Common myeloid progenitor, CD34-positive (primary cell): ENCODE measurements at regions not wholly inside any gene's neighbourhood (a gene's known extent, or its start where the extent isn't known, plus 50 kb on each side); places are given as distances from the start of the nearest gene placed in this dataset.
"Not testable (repeated sequence)": the region's sequence is repeated elsewhere in the genome, so short reads cannot be mapped to it uniquely, and the experiment has no call there.

ENCODE experiments used
- CTCF ChIA-PET: fragments of 350-600 bp; sonication (Branson Sonifier 250); formaldehyde crosslinking; loops from one replicate; lab custom pipeline; 2021; ENCODE audit warnings: antibody characterized with exemption; lab: Charles Lee
- POLR2A ChIA-PET: fragments of 350-600 bp; sonication (Branson Sonifier 250); formaldehyde crosslinking; loops from one replicate; lab custom pipeline; 2021; ENCODE audit warnings: antibody characterized with exemption; lab: Charles Lee
- DNase-seq, 3 donors: peaks; one replicate each; pipeline versions ENCODE4 v3.0.0 to v3.0.0-alpha.2; 2013
- H3K27ac ChIP-seq, 2 experiments: 1 replicate in 1 of 2; 2 replicates in 1 of 2; pipeline ENCODE4 v1.7.0; 2013; ENCODE audit warnings: inconsistent platforms in 2 of 2, low read length in 2 of 2, mild to moderate bottlenecking in 2 of 2, low read depth in 1 of 2, moderate library complexity in 1 of 2; ENCODE audit not compliant: severe bottlenecking in 2 of 2, insufficient read depth in 1 of 2, poor library complexity in 1 of 2
- H3K27me3 ChIP-seq, 5 experiments: replicated peaks in 2 of 5; 1 replicate in 3 of 5; 2 replicates in 2 of 5; pipeline versions ENCODE4 v1.6.1 to v1.7.0; 2013; ENCODE audit warnings: low read length in 4 of 5, mild to moderate bottlenecking in 2 of 5, moderate library complexity in 2 of 5, inconsistent platforms in 1 of 5; ENCODE audit not compliant: insufficient read depth in 5 of 5, control insufficient read depth in 4 of 5
- H3K36me3 ChIP-seq, 4 experiments: 1 replicate in 2 of 4; 2 replicates in 2 of 4; pipeline versions ENCODE4 v1.6.1 to v1.7.0; 2013; ENCODE audit warnings: low read length in 3 of 4, control low read depth in 1 of 4, mild to moderate bottlenecking in 1 of 4; ENCODE audit not compliant: control insufficient read depth in 4 of 4, insufficient read depth in 4 of 4
- H3K4me1 ChIP-seq, 4 experiments: 1 replicate in 3 of 4; 2 replicates in 1 of 4; pipeline versions ENCODE4 v1.6.1 to v1.7.1; 2013; ENCODE audit warnings: low read length in 3 of 4, mild to moderate bottlenecking in 3 of 4, control low read depth in 1 of 4, inconsistent platforms in 1 of 4, moderate library complexity in 1 of 4; ENCODE audit not compliant: control insufficient read depth in 4 of 4, insufficient read depth in 4 of 4; ENCODE audit errors: control extremely low read depth in 1 of 4
- H3K4me3 ChIP-seq, 7 experiments: 1 replicate in 4 of 7; 2 replicates in 3 of 7; pipeline versions ENCODE4 v1.5.1 to v1.7.0; 2013; ENCODE audit warnings: mild to moderate bottlenecking in 7 of 7, low read length in 6 of 7, moderate library complexity in 6 of 7, inconsistent platforms in 2 of 7, low read depth in 2 of 7, control low read depth in 1 of 7; ENCODE audit not compliant: insufficient read depth in 4 of 7, control insufficient read depth in 1 of 7; ENCODE audit errors: extremely low read depth in 1 of 7
- H3K9me3 ChIP-seq, 5 experiments: 1 replicate in 4 of 5; 2 replicates in 1 of 5; pipeline versions ENCODE4 v1.6.1 to v1.7.1; 2013; ENCODE audit warnings: low read length in 4 of 5, mild to moderate bottlenecking in 2 of 5, inconsistent platforms in 1 of 5, low read depth in 1 of 5, moderate library complexity in 1 of 5; ENCODE audit not compliant: control insufficient read depth in 4 of 5, insufficient read depth in 2 of 5; ENCODE audit errors: control extremely low read depth in 1 of 5
- WGBS: methylation state at CpG from one replicate; pipeline ENCODE4 v1.1.5; 2013; ENCODE audit not compliant: insufficient coverage; 5-methylcytosine and 5-hydroxymethylcytosine counted together

DNA sequence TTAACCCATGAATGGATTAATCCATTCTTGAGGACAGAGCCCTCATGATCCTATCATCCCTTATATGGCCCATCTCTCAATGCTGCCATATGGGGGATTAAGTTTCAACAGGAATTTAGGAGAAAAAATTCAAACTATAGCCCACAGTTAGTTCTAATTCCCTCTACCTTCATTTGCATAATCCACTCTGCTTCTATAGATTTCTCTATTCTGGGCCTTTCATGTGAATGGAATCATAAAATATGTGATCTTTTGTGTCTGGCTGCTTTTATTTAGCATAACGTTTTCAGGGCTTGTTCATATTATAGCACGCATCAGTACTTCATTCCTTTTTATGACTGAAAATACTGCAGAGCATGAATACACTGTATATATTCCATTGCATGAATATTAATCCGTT lies 55.4 kb downstream of the CTSL start:
- no peak for DNase-seq
- H3K4me1 ChIP-seq: no peaks in the 10 kb centered on the region
- WGBS: no CpG with 5 or more reads among the region's 3 CpGs
- no peaks in the 10 kb centered on the region for H3K36me3 ChIP-seq
- CTCF ChIA-PET: no interaction called here
- no peak overlapping the region for H3K4me3 ChIP-seq
- H3K9me3 ChIP-seq: no peaks in the 10 kb centered on the region
- H3K27ac ChIP-seq: no peak overlapping the region
- POLR2A ChIA-PET: no interaction called here
- no peaks in the 10 kb centered on the region for H3K27me3 ChIP-seq

- no peak for DNase-seq
- WGBS: 88% methylated on average over 2 of the region's 4 CpGs
- POLR2A ChIA-PET: no interaction called here
- no peak overlapping the region for H3K27ac ChIP-seq
- H3K27me3 ChIP-seq: peaks cover 0 to 2% (median 0%) of the 10 kb centered on the region in 5 experiments
- no peaks in the 10 kb centered on the region for H3K4me1 ChIP-seq
- no peaks in the 10 kb centered on the region for H3K36me3 ChIP-seq
- no peaks in the 10 kb centered on the region for H3K9me3 ChIP-seq
- CTCF ChIA-PET: no interaction called here
- no peak overlapping the region for H3K4me3 ChIP-seq
These were observed 57.3 kb downstream of the CTSL start for GRCh38 chr9:87783180-87783579.

DNA sequence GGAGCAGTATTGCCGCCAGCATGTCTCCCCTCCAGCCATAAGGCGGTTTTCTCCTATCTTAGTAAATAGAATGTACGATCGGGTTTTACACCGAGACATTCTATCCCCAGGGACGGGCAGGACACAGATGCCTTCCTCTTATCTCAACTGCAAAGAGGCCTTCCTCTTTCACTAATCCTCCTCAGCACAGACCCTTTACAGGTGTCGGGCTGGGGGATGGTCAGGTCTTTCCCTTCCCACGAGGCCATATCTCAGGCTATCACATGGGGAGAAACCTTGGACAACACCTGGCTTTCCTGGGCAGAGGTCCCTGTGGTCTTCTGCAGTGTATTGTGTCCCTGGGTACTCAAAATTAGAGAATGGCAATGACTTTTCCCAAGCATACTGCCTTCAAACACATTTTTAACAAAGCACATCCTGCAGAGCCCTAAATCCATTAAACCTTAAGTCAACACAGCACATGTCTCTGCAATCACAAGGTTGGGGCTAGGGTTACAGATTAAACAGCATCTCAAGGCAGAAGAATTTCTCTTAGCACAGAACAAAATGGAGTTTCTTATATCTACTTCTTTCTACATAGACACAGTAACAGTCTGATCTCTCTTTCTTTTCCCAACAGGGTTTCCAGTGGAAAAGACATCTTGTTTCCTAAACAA lies 59.5 kb downstream of the CTSL start:
- 89% methylated on average over 6 of the region's 8 CpGs for WGBS
- H3K9me3 ChIP-seq, H3K27me3 ChIP-seq, H3K4me1 ChIP-seq, H3K36me3 ChIP-seq, H3K4me3 ChIP-seq, POLR2A ChIA-PET, H3K27ac ChIP-seq, CTCF ChIA-PET: not testable (repeated sequence)
- DNase-seq: peak in 2 of 3 donors; percentile 10 to 15

- no peak overlapping the region for H3K4me3 ChIP-seq
- no peaks in the 10 kb centered on the region for H3K36me3 ChIP-seq
- ChIA-PET CTCF (no interaction called here), POLR2A (no interaction called here)
- 92% methylated on average over 2 of the region's 2 CpGs for WGBS
- H3K9me3 ChIP-seq: no peaks in the 10 kb centered on the region
- no peak for DNase-seq
- H3K27ac ChIP-seq: no peak overlapping the region
- peaks cover 0 to 2% (median 0%) of the 10 kb centered on the region in 5 experiments for H3K27me3 ChIP-seq
- H3K4me1 ChIP-seq: no peaks in the 10 kb centered on the region
These were observed 60.5 kb downstream of the CTSL start for GRCh38 chr9:87786423-87786822.

DNA sequence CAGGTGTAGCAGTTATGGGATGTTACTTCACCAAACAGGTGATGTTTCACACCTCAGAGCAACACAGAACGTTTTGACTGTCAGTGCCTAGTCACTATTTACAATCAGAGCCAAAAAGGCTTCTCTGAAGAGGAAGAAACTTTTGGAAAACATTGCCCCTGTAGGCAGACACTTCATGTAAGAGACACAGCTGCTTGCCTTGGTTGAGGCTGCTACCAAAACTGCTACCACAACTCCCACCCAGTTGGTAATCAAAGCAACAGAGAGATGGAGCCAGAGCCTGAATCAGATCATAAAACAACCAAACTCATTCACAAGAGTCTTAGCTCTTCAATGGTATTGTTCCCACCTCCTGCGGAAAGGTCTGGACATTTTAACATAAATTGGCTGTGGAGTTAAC lies 61.0 kb downstream of the CTSL start:
- Histone ChIP-seq H3K27me3 (peaks cover 0 to 2% (median 0%) of the 10 kb centered on the region in 5 experiments), H3K4me3 (no peak overlapping the region), H3K36me3 (no peaks in the 10 kb centered on the region), H3K9me3 (no peaks in the 10 kb centered on the region), H3K4me1 (no peaks in the 10 kb centered on the region), H3K27ac (no peak overlapping the region)
- 43% methylated on average over 1 of the region's 2 CpGs for WGBS
- no peak for DNase-seq
- POLR2A ChIA-PET: no interaction called here
- CTCF ChIA-PET: no interaction called here

DNA sequence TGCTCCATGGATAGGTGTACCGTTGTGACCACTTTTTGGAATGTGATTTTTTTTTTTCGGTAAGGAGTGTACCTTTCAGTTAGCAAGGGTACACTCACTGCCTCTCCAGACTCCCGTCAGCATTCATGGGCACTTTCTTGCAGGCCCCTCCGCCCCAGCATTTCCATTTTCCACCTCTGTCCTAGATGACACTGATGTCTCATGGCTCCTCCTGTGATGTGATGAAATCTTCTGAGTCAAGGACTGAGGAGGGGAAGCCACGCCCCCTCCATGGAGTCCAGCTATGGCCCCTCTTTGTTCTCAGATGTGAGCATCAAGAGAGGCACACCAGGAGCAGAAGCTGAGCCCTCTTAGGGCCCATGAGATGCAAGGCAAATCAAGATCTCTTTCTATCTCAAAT lies 61.8 kb downstream of the CTSL start:
- 97% methylated on average over 3 of the region's 5 CpGs for WGBS
- Histone ChIP-seq H3K36me3 (no peaks in the 10 kb centered on the region), H3K4me3 (no peak overlapping the region), H3K9me3 (no peaks in the 10 kb centered on the region), H3K4me1 (peaks cover 0 to under 1% (median 0%) of the 10 kb centered on the region in 4 experiments), H3K27ac (no peak overlapping the region), H3K27me3 (peaks cover 0 to 2% (median 0%) of the 10 kb centered on the region in 5 experiments)
- DNase-seq: no peak
- POLR2A ChIA-PET: no interaction called here
- CTCF ChIA-PET: no interaction called here

DNA sequence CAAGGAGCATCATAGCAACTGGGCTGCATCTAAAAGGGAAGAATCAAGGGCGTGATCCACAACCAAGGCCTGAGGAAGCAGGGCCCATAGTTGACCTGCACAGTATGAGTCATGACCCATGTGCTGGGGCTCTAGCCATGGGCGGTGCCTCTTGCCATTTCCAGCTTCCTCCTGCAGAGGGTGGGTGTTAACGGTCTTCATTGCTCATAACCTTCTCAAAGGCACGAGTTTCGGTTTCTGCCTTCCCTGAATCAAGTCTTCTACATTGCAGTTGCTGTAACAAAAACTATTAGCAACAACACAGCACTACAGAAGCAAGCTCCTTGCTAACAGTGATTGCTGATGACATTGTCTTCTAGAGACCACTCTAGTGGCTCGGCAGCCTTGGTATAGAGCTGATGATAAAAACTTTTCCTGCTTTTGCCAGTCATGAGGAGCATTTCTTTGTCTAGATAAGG lies 66.9 kb downstream of the CTSL start:
- CTCF ChIA-PET: interaction anchor here (0.6 kb wide), 1 partner anchor 17 kb away, joined by 3 read pairs; no protein-coding TSS in a partner anchor

More for the DNA sequence above, 66.9 kb downstream of the CTSL start:
- DNase-seq: peak; percentile 14 to 53 (median 48)
- peaks cover 0 to 19% (median 5%) of the 10 kb centered on the region in 4 experiments for H3K4me1 ChIP-seq
- H3K4me3 ChIP-seq: no peak overlapping the region
- H3K9me3 ChIP-seq: no peaks in the 10 kb centered on the region
- 98% methylated on average over 5 of the region's 6 CpGs for WGBS
- no peaks in the 10 kb centered on the region for H3K36me3 ChIP-seq
- peak overlapping the region in 1 of 2 experiments; percentile 28 for H3K27ac ChIP-seq
- no peaks in the 10 kb centered on the region for H3K27me3 ChIP-seq
- POLR2A ChIA-PET: no interaction called here
